Endothelial cell (in vitro differentiated cells): ENCODE measurements at regions not wholly inside any gene's neighbourhood (a gene's known extent, or its start where the extent isn't known, plus 50 kb on each side); places are given as distances from the start of the nearest gene placed in this dataset.

ENCODE experiments used
- DNase-seq: peaks from one replicate; pipeline ENCODE4 v3.0.0; 2021; ENCODE audit warnings: low spot score
- H3K27ac Mint-ChIP-seq: one replicate; pipeline ENCODE4 v1.8.0; 2021; ENCODE audit warnings: mixed read lengths, inconsistent platforms; ENCODE audit not compliant: unreplicated experiment
- H3K27me3 Mint-ChIP-seq: one replicate; pipeline ENCODE4 v1.8.0; 2021; ENCODE audit warnings: mild to moderate bottlenecking, moderate library complexity, mixed read lengths, inconsistent platforms; ENCODE audit not compliant: unreplicated experiment
- H3K36me3 Mint-ChIP-seq: one replicate; pipeline ENCODE4 v1.8.0; 2021; ENCODE audit warnings: mild to moderate bottlenecking, low read depth, mixed read lengths, inconsistent platforms; ENCODE audit not compliant: unreplicated experiment
- H3K4me1 Mint-ChIP-seq: one replicate; pipeline ENCODE4 v1.8.0; 2021; ENCODE audit warnings: mild to moderate bottlenecking, mixed read lengths, inconsistent platforms; ENCODE audit not compliant: unreplicated experiment
- H3K4me3 Mint-ChIP-seq: one replicate; pipeline ENCODE4 v1.8.0; 2021; ENCODE audit warnings: mild to moderate bottlenecking, mixed read lengths, inconsistent platforms; ENCODE audit not compliant: unreplicated experiment
- H3K9me3 Mint-ChIP-seq: one replicate; pipeline ENCODE4 v1.8.0; 2021; ENCODE audit warnings: mixed read lengths, inconsistent platforms; ENCODE audit not compliant: unreplicated experiment
- CTCF ChIP-seq: fragments of 200-600 bp; sonication (generic); IDR thresholded peaks from one replicate; pipeline ENCODE4 v1.5.0; 2021; ENCODE audit warnings: antibody characterized with exemption; ENCODE audit not compliant: unreplicated experiment

GRCh38 chr12:66921151-66921550 lies 242.3 kb upstream of the GRIP1 start:
- TF ChIP-seq CTCF = no peak
- H3K4me1 Mint-ChIP-seq = no peaks in the 10 kb centered on the region
- H3K9me3 Mint-ChIP-seq = no peaks in the 10 kb centered on the region
- H3K4me3 Mint-ChIP-seq = no peak overlapping the region
- no peak for DNase-seq
- no peaks in the 10 kb centered on the region for H3K36me3 Mint-ChIP-seq
- peaks cover 2% of the 10 kb centered on the region for H3K27me3 Mint-ChIP-seq
- no peak overlapping the region for H3K27ac Mint-ChIP-seq

- Mint-ChIP-seq H3K27ac (no peak overlapping the region), H3K36me3 (no peaks in the 10 kb centered on the region), H3K4me3 (no peak overlapping the region), H3K27me3 (peaks cover 2% of the 10 kb centered on the region), H3K4me1 (no peaks in the 10 kb centered on the region), H3K9me3 (no peaks in the 10 kb centered on the region)
- TF ChIP-seq CTCF = no peak
- no peak for DNase-seq
Measured at GRCh38 chr12:66925083-66925482, 246.2 kb upstream of the GRIP1 start.

GRCh38 chr12:66929121-66929520 lies 250.2 kb upstream of the GRIP1 start:
- no peaks in the 10 kb centered on the region for H3K36me3 Mint-ChIP-seq

GRCh38 chr12:66931091-66931490 lies 252.2 kb upstream of the GRIP1 start:
- no peaks in the 10 kb centered on the region for H3K9me3 Mint-ChIP-seq
- H3K4me1 Mint-ChIP-seq = no peaks in the 10 kb centered on the region
- DNase-seq = no peak
- TF ChIP-seq CTCF = no peak
- no peak overlapping the region for H3K27ac Mint-ChIP-seq
- H3K27me3 Mint-ChIP-seq = no peaks in the 10 kb centered on the region
- no peak overlapping the region for H3K4me3 Mint-ChIP-seq
- H3K36me3 Mint-ChIP-seq = no peaks in the 10 kb centered on the region

More at GRCh38 chr12:66929121-66929520, 250.2 kb upstream of the GRIP1 start:
- Mint-ChIP-seq H3K27ac (no peak overlapping the region), H3K27me3 (peaks cover 2% of the 10 kb centered on the region), H3K4me3 (no peak overlapping the region), H3K4me1 (no peaks in the 10 kb centered on the region), H3K9me3 (no peaks in the 10 kb centered on the region)
- no peak for TF ChIP-seq CTCF
- DNase-seq = no peak

GRCh38 chr12:66932126-66932525 lies 253.2 kb upstream of the GRIP1 start:
- no peaks in the 10 kb centered on the region for H3K9me3 Mint-ChIP-seq
- no peak overlapping the region for H3K4me3 Mint-ChIP-seq
- no peak for TF ChIP-seq CTCF
- H3K36me3 Mint-ChIP-seq = no peaks in the 10 kb centered on the region
- no peaks in the 10 kb centered on the region for H3K4me1 Mint-ChIP-seq
- H3K27ac Mint-ChIP-seq = no peak overlapping the region
- DNase-seq = no peak
- H3K27me3 Mint-ChIP-seq = no peaks in the 10 kb centered on the region
